HG03039 (cell line): ENCODE measurements at regions not wholly inside any gene's neighbourhood (a gene's known extent, or its start where the extent isn't known, plus 50 kb on each side); places are given as distances from the start of the nearest gene placed in this dataset.

Experiments
- ATAC-seq: cut with Tn5 transposase; IDR thresholded peaks from one replicate; pipeline ENCODE4 v1.9.1; 2021; ENCODE audit warnings: mild to moderate bottlenecking, moderate library complexity; ENCODE audit not compliant: unreplicated experiment

DNA sequence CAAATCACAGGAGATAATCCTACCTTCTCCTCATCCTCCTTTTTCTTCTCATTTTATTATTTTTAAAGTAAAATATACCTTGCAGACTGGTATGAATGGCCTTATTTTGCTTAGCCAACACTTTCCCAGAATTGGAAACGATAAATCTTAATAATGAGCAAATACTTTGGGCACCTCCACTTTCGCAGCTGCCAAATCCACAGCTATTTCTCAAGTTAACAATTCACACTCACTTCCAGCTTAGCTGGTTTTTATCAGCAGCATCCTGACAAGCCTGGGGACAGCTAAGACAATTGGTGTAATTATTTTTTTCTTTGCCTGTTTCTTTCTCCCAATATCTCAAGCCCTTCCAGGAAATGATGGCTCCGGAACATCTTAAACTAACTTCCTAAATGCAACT is 867.5 kb upstream of the TMEM132C start:
- no peak for ATAC-seq

DNA sequence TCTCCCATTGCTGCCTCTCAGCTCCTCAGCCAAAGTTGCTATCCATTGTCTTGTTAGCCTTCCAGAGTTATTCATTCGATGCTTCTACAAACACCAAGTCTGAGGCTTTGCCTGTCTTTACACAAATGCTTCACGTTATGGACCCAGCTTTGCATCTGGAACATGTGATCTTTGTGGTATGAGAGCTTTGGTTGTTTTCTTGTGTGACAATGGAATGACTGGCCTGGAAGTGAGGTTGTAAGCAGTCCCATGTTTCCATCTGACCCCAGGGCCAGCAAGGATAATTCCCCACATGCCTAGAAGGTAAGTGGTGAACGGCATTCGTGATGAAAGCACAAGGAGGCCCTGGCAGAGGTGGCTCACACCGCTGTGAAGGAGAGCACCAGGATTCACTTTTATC is 866.7 kb upstream of the TMEM132C start:
- no peak for ATAC-seq

DNA sequence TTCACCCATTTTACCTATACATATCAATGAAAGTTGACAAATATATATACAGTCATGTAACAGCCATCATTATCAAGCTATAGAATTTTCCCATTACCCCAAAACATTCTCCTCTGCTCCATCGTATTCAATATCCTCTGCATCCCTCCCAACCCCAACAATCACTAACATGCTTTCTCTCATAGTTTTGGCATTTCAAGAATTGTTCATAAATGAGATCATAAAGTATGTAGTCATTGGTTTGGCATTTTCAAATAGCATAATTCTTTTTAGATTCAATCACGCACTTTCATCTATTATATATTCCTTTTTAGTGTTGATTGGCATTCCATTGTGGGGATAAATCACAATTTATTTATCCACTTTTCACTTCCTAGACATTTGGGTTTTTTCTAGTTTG is 866.0 kb upstream of the TMEM132C start:
- ATAC-seq, result no peak

DNA sequence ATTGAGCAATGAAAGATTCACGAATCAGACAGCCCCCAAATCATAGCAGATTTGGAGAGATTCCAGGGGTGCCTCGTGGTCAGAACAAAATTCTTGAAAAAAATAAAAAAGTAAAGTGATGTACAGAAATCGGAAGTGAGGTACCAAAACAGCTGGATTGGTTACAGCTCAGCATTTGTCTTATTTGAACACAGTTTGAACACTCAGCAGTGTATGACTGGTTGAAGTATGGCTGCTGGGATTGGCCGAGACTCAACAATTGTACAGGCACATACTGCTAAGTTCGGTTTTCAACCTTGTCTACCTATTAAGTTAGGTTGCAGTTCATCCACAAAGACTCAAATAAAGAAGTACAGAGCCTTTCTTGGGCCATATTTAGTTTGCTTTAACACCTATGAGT is 865.4 kb upstream of the TMEM132C start:
- no peak for ATAC-seq

DNA sequence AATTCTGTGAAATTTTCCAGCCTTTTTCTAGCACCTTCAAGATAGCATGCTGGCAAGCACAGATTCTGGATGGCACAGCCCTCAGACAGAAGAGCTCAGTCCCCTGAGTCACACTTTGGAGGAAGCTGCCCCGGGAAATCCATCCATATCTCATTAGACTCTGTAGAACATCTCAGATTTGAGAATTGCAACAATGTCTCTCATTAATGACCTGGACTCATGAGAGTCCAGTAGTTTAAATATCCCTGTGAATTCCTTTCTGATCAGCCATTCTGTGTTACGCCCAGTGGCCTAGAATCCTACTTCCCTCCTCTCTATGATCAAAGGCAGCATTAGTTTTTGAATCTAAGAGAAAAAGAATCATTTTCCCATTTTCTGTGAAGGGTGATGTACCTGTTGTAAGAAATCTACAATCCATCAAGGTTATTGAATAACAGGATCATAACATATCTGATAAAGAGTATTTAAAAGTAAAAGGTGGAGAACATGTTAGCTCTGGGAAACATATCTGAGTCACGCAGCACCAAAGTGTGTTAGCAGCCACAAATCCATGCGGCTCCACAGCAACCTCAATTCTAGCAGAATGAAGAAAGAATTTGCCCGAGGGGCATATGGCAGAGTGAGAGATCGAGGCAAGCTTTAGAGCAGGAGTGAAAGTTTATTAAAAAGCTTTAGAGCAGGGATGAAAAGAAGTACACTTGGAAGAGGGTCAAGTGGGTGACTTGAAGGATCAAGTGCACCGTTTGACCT is 855.6 kb upstream of the TMEM132C start:
- no peak for ATAC-seq

DNA sequence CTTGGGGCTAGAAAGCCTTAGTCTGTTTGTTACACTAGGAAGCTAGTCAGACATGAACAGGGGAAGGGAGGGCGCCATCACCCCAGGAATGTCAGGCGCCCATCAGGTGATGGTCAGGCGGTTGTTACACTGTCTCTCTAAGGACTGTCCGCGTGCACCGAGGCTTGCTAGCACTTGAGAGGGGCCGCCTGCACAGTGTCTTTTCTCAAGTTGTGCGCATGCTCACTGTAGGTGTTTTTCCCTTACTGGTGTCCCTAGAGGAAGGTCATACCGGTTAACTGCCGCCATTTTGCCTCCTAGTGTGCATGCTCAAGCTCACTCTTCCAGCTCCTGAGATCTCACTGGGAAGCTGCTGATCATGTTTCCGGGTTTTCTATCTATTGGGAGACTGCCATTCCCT is 855.0 kb upstream of the TMEM132C start:
- no peak for ATAC-seq

DNA sequence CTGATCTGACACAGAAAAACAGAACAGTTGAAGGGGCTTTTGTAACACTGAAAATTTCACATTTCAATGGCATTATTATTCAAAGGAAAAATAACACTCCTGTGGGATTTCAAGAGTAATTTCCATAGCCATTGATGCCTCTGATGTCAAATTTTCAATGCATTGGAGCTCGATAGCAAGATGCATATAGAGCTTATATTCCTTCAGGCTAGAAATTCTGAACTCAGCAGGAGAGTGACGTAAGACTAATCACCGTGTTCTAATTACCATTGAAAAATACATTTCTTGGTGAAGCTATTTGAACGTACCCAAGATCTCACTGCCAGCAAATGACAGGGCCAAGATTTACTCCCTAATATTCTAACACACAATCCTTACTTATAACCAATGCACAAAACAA is 854.1 kb upstream of the TMEM132C start:
- ATAC-seq, result no peak

DNA sequence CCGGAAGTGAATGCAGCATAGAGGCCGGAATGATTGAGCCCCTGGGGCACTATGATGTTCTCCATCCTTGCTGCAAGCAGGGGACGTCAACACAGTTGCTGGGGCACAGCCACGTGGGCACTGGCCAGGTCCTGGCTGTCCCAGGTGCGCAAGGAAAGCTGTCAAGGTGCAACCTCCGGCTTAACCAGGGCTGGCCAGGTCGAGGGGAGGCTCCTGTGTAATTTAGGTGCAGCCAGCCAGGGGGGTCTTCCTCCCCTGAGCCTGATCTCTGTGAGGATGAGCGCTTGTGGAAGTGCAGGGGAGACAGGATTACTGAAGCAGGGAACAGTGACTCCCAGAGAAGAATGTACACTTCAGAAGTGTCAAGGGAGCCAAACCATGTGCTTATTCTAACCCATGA is 852.8 kb upstream of the TMEM132C start:
- ATAC-seq, result no peak

DNA sequence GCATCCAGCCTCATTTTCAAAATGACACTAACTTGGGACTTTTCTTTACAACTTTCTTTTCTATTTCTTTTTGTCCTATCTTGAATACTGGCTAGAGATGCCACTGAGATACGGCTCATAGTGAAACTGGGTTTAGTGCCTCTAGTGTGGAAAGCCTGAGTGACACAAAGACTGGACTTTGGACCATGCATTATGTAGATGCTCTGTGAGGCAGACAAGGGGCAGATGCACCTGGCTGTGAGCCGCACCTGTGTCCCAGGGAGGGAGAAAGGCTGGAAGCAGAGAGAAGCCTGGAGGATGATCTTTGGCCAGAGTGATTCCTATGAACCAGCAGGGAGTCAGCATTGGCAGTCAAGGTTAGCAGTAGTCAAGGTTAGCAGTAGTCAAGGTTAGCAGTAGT is 852.3 kb upstream of the TMEM132C start:
- no peak for ATAC-seq

DNA sequence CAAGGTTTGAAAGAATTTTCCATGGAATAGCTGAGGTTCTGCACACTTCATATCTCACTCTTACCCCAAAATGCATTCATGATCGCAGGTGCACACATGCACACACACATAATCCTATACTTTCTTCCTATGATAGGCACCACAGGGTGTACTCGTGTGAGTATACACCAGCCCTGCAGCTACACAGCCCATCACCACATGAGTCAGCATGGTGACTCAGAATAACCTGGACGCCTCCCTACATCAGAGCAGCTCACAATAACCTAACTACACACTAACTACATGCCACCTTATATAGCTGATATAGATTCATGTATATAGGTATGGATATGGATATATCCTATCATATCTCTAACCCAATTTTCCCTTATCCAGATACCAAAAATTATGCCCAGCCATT is 850.2 kb upstream of the TMEM132C start:
- ATAC-seq, result no peak

DNA sequence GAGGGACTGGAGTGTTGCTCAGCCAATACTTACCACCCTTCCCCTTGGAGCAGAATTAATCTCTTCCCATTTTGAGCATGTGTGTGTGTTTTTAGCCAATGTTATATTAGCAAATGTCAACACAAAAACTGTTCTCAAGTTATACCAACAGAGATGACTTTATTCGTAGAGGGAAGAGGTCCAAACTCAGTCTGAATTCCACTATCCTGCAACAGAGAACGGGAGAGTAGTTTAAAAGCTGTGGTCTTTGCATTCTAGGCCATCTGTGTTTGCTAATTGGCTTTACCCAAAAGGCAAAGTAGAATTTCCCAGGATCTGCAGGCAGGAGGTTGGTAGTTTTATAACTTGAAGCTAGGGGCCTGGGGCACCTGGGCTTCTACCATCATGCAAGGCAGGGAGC is 847.9 kb upstream of the TMEM132C start:
- ATAC-seq, result no peak

DNA sequence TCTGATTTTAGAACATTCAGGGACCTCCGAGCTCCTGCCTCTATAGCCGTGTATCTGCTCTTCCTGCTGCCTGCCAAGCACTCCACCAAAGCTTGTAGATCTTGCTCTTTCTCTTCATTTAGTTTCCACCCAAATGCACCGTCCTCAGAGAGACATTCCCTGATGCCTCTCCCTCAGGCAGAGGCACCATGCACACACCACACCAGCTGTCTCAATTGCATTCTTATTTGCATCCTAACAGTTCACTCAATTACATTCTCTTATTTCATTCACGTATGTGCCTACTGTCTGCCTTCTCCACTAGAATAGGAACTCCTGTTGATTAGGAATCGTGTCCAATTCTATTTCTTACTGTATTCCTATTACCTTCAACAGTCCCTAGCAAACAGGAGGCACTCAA is 845.4 kb upstream of the TMEM132C start:
- ATAC-seq, result no peak

DNA sequence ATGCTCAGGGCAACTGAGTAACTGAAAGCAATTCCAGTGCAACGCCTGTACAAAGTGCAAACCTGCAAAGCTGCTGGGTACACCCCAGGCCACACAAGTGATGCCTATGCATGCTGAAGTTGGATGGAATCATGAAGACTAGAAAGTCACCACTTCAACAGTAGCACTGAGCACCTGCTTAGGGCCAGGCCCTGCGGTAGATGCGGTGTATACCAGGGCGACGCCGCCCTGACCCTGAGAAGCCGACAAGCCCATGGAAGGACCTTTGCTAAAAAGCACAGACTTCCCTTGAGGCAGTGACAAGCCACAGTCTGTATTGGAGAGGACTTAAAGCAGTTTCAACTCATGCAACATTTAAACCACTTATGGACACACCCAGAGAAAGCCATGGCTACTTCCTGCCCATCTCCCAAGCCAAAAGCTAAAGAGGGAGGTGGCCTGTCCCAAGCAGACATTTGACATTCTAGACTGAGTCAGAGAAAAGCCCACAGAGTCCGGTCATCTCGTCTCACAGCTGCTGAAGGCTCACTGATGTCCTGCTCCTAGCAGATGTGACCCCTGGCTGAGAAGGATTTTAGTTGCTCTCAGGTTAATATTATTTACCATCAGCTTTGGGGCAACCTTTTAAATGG is 843.9 kb upstream of the TMEM132C start:
- ATAC-seq, result no peak

DNA sequence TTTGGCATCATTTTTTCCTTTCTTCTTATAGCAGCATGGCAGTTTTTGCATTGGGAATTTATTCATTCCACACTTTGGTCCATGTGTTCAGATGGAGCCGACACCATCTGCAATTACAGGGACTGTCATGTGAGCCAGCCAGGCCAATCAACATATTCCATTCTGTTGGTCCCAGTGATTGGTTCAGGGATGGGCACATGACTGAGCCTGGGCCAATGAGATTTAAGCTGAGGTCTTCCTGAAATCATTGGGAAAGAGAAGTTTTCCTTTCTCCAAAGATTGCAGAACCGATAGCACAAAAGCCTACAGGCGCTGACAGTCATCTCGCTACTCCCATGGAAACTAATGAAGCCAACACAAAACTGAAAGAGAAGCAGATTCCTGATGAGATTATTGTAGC is 841.5 kb upstream of the TMEM132C start:
- no peak for ATAC-seq

DNA sequence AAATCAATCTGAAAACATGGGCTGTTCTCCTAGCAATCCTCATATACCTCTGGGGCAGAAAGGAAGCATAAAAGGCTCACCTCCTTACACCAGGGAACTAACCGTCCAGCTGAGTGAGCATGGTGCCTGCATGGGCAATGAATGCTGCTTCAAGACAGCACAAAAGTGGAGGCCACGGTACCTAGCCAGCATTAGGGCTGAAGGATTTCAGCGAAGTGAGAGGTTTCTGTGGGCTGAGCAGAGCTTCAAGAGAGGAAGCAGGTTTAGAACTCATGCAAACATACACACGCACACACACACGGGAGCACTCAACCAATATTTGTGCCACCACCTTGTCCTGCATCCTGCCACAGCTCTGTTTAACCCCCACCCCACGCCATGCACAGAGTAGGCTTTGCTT is 838.5 kb upstream of the TMEM132C start:
- ATAC-seq, result no peak

DNA sequence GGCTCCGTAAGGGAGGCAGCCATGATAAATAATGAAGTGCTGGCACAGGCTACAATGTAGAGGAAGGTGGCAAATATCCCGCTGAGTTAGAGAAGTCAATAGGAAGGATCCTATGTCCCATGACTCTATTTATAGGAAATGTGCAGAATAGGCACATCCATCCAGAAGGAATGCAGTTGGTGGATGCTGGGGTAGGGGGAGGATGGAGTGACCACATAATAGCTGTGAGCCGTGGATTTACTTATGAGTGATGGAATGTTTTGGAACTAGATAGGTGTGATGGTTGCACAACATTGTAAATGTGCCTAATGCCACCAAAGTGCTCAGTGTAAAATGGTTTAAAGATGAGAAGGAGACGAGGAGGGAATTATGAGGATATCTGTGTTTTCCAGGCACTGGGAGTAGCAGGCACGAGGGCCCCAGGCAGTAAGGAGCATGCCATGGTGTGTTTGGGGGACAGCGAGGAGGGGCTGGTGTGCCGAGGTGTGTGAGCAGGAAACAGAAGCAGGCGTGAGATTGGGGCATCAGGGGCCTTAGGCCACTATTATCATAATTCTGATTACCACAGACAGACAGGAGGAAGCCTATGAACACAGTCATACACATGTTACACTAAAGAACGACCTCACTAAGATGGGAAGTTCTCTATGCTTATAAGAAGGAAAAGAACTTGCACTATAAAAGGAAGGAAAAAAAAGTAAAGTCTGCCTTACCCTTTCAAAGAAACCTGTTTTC is 837.3 kb upstream of the TMEM132C start:
- no peak for ATAC-seq

DNA sequence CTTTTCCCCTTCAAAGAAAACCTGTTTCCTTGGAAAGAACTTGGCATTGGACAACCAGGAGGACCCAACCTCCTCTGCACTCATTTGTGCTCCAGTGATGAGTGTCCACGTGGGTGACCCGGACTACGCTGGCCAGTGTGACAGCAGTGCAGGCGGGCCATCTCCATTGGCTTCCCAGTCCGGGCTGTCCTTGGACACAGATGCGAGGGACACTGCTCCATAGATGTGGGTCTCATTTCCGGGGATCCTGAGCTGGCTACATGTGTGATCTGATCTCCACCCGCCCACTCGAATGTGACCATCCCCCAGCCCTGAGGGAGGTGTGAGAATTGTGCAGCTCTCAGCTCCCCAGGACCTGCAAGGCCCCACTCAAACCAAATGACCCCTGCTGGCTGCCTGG is 836.6 kb upstream of the TMEM132C start:
- ATAC-seq, result no peak

DNA sequence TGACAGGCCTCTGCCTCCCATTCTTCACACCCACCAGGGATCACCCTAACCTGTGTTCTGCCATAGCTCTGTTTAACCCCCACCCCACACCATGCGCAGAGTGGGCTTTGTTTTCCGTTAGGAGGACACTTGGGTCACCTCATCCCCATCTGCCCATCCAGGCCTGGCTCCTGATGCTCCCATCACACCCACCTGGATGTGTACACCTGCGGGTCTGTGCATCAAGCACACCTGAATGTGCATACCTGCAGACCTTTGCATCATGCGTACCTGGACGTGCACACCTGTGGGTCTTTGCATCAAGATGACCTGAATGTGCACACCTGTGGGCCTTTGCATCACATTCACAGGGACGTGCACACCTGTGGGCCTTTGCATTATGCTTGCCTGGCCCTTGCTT is 835.8 kb upstream of the TMEM132C start:
- no peak for ATAC-seq

DNA sequence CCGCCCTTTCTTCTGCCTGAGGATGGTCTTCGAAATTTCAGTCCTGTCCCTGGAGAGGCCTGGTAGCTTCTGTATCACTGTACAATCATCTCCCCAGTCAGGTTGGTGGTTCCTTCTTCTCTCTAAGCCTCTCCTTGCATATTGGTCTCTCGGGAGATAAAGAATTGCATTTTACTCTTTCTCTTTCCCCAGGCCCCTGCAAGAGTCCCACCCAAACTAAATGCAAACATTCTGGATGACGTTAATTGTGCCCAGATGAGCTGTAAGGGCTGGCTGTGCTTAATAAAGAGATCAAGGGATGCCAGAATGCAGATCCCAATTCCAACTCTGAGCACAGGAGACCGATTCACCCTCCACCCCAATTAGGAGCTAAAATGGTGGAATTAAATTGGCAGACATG is 835.4 kb upstream of the TMEM132C start:
- ATAC-seq, result no peak

DNA sequence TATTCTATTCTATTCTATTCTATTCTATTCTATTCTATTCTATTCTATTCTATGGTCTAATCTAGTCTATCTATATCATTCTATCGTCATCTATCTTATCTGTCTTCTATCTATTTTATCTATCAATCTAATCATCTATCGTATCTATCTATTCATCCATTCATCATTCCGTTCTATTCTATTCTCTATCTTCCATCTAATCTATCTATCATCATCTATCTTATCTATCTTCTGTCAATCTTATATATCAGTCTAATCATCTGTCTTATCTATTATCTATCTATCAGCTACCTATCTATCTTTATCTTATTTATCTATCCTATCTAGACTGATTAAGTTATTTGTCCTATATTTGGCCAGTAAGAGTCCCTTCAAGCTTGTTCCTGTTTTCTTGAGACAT is 831.5 kb upstream of the TMEM132C start:
- no peak for ATAC-seq

DNA sequence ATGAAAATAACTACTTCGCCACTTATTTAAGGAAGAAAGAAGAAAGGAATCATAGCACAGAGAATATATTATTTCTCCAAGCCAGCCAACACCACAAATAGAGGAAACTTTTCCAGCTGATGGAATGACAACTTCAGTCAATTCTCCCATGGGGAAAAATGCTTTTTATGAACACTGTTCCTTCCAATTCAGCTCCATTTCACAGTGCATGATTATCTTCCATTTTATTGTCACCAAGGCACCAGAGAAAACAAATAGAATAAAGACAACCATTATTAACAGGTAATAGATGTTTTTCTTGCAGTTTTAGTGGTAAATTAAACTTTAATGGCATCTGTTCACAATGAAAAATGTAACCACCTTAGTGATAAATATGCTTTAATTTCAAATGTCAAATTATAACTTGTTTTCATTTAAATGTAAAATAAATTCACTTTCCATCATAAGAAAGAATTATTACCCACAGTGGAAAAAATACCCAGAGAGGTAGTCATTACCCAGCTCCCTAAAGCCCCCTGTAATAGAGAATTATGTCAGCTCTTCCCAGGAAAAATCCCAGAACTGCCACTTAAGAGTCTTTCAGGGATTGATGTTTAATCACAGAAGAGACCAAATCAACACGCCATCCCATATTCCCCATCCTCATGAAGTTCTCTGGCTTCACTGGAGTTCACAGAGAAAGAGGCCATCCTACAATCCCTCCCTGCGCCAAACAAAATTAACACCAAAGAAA is 828.3 kb upstream of the TMEM132C start:
- ATAC-seq, result no peak
